GM20000 (cell line): ENCODE measurements at regions not wholly inside any gene's neighbourhood (a gene's known extent, or its start where the extent isn't known, plus 50 kb on each side); places are given as distances from the start of the nearest gene placed in this dataset.

Source experiments
- DNase-seq: peaks from one replicate; pipeline ENCODE4 v3.0.0; 2012; ENCODE audit warnings: low spot score
- CTCF ChIP-seq: IDR thresholded peaks from 2 replicates; pipeline ENCODE4 v1.5.1; 2012; ENCODE audit warnings: mild to moderate bottlenecking, control low read depth; ENCODE audit errors: extremely low read depth, missing control alignments

- TF ChIP-seq CTCF: no peak
- DNase-seq: no peak
Measured at GRCh38 chr2:217410681-217410960, 550.8 kb upstream of the TNP1 start.

- no peak for DNase-seq
- no peak for TF ChIP-seq CTCF
Measured at GRCh38 chr2:217409949-217410680, 550.3 kb upstream of the TNP1 start.

GRCh38 chr2:217407362-217407761, 547.5 kb upstream of the TNP1 start:
- TF ChIP-seq CTCF: no peak

GRCh38 chr2:217404236-217404760, 544.4 kb upstream of the TNP1 start:
- TF ChIP-seq CTCF: no peak
- DNase-seq: no peak

More at GRCh38 chr2:217407362-217407761, 547.5 kb upstream of the TNP1 start:
- no peak for DNase-seq

- TF ChIP-seq CTCF: no peak
Measured at GRCh38 chr2:217402761-217403383, 543.0 kb upstream of the TNP1 start.

GRCh38 chr2:217402144-217402543, 542.3 kb upstream of the TNP1 start:
- TF ChIP-seq CTCF: no peak
- no peak for DNase-seq

More at GRCh38 chr2:217402761-217403383, 543.0 kb upstream of the TNP1 start:
- no peak for DNase-seq

- DNase-seq: no peak
- no peak for TF ChIP-seq CTCF
Measured at GRCh38 chr2:217399291-217399690, 539.4 kb upstream of the TNP1 start.
